Skeletal muscle cell (primary cell): ENCODE measurements at regions not wholly inside any gene's neighbourhood (a gene's known extent, or its start where the extent isn't known, plus 50 kb on each side); places are given as distances from the start of the nearest gene placed in this dataset.

ENCODE experiments used
- DNase-seq: peaks from one replicate; pipeline ENCODE4 v3.0.0-alpha.2; 2010; ENCODE audit warnings: low read depth
- H3K4me3 ChIP-seq: 2 replicates; pipeline ENCODE4 v1.5.1; 2011; ENCODE audit warnings: low read depth, mild to moderate bottlenecking, control low read depth, low read length, moderate library complexity

DNA sequence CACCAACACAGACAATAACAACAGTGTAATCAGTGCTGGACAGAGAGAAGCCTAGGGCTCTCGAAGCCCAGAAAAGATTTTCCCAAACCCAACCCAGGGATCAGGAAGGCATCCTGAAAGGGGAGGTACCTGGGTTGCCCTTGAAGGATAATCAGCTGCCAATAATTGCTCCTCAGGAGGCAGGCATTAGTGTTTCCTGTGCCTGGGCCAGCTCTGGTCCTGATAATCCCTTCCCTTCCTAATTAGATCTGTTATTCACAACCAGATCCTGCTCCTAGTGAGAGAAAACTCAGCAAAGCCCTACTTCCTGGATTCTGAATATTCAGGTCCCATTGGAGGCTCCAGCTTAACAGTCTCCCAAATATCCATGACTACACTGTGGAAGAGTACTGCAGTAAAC is 117.4 kb downstream of the DMRTA2 start:
- no peak overlapping the region for H3K4me3 ChIP-seq
- no peak for DNase-seq

DNA sequence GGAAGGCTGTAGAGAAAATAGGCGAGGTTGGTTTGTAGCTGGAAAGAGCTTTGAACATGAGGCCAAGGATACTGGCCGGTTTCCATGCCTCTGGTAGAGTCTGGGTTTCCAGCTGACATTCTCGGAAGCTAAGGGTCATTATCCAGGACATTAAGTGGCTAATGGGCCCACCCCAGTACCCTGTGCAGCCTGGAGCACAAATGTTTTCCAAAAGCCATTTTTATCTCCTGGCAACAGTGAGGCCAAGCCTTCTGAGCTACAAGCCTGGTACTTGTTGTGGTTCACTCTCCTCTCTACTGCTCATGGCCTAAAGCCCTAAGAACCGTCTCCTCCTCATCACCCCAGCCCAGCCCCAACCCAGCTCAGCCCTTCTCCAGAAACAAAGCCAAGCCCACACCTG is 122.9 kb downstream of the DMRTA2 start:
- H3K4me3 ChIP-seq = no peak overlapping the region
- DNase-seq = no peak

DNA sequence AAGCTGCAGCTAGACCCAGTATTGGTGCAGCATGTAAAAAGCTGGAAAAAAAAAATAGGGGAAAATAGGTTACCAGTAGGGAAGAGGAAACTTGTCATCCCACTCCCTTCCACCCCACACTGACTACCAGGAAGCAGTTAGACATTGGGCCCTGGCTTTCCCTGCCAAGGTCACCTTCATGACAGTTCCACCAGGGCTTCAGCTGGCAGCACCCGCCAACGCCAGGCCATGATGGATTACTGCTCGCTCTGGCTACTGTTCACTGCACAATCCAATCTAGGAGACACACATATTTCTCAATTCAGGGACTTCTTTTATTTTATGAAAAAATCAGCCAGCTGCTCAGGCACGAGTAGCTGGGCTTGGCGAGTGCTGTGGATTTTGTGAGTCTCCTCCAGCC is 127.7 kb downstream of the DMRTA2 start:
- DNase-seq = no peak
- H3K4me3 ChIP-seq = no peak overlapping the region

DNA sequence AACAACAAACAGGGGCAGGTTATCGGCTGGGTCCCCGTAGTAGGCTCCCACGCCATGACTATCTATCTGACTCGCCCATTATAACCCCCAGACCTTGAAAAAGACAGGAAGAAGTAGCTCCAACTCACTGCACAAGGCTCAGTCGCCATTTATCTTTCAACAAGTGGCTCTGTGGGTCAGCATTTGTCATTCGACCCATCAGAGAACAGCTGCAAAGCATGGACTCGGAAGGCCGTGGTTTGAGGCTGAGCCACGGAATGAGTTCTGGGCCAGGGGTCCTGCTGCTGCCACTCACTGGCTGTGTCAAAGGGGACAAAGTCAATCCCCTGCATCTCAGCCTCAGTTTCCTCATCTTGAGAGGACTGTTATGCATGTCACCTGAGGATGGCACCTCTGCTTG is 131.0 kb downstream of the DMRTA2 start:
- H3K4me3 ChIP-seq = no peak overlapping the region
- DNase-seq = no peak

DNA sequence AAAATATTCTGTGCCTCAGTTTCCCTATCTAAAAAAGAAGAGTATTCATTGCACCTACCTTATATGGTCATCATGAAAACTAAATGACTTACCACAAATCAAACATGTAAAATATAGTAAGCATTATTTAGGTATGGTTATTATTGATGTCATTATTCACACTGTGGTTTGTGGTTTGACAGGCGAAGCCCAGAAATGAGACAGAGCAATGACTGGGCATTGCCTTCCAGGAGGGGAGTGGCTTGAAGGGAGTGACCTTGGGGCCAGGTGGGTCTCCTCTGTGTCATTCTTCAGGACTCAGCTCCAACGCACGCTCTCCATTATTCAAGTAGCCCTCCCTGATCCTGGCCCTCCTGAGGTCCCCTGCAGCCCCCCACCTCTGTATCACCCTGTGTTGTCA is 133.7 kb downstream of the DMRTA2 start:
- DNase-seq = no peak
- no peak overlapping the region for H3K4me3 ChIP-seq

DNA sequence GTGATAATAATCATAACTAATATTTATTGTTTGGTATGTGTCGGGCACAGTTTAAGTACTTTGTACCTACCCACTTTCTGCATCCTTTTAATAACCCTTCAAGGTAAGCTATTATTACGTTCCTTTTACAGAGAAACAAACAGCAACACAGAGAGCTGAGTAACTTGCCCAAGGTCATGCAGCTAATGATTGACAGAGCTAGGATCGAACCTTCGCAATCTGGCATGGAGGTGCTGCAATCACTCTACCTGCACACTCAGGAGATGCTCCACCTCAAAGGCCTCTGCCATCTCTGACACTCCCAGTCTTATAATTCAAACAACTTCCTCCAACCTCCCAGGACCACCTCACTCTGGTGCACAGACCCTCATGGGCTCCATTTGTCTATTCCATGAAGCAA is 137.2 kb downstream of the DMRTA2 start:
- no peak for DNase-seq
- no peak overlapping the region for H3K4me3 ChIP-seq

DNA sequence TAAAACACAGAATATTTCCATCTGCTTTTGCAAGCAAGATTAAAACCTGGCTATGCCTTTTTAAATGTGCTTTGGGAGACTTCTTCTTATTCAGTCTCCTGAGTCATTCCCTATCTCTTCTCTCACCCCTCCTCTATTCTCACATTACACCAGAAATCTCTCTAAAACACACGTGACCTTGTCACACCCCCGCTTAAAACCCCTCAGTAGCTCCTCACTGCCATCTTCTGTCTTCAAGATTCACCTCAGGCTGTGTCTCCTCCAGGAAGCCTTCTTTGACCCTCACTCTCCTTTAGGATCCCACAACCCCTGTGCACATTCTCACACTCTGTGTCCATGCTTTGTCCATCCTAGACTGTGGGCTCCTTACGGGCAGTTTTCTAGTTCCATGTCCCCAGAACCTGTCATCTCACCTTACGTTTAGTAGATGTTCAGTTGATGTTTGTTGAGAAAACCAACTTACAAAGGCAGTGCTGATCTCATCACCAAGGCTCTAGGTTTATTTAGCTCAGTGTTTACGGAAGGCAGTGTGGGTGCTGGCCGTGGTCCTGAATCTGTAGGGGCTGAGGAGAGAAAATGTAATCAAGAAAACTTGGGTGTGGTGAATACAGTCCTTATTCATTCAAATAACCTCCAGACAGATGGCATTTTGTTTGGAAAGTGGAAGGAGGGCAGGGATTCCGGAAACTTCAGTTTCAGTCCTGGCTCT is 143.5 kb downstream of the DMRTA2 start:
- no peak overlapping the region for H3K4me3 ChIP-seq
- DNase-seq = no peak

DNA sequence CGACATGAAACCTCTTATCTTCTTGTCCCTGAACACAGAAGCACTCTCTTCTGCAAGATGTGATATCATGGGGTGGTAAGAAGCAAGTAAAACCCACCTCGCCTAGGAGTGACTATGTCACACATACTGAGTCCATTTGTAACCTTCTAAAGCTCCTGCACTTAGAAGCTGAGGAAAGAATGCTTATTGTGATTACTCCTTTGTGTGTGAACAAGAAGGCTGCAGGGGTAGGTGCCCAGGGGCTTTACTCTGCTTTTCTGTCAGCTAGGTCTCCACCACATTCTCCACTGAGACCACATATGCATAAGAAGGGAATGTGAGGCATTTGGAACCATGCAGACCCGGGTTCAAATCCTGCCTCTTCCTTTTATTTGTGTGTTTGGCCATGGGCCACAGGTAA is 144.3 kb downstream of the DMRTA2 start:
- no peak overlapping the region for H3K4me3 ChIP-seq
- no peak for DNase-seq

DNA sequence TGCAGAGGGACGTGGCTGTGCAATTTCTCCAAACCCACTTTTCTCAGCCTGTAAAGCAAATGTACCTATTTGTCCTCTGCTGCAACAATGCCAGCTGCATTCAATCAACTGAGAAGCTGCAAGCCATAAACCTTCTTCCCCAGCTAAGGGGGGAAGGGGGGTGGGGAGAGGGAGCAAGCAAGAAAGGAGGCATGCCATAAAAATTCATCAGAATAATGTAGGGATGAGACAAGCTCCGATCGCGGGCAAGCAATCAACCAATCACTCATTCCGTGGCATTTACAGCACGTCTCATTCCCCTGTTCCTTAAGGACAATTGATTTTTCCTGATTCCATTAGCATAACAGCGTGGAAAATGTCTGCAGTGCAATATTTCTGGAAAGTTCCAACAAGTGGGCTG is 144.8 kb downstream of the DMRTA2 start:
- H3K4me3 ChIP-seq = no peak overlapping the region
- DNase-seq = no peak

DNA sequence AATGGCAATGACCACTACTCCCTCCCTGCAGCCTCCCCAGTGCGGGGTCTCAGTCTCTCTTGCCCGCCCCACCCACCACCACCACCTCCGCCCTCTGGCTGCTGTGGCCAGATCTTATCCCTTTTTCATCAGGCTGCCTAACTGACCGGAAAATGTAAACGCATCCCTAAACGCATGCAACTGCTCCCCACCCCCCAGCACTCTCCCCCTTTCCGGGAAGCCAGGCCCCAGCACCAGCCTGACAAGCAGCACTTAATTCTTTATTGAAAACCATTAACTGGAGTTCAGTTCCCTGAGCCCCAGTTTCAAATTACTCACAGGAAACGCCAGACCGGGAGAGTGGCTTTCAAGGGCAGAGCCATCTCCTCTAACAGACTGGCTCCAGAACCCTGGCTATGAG is 147.7 kb downstream of the DMRTA2 start:
- no peak for DNase-seq
- H3K4me3 ChIP-seq = no peak overlapping the region

DNA sequence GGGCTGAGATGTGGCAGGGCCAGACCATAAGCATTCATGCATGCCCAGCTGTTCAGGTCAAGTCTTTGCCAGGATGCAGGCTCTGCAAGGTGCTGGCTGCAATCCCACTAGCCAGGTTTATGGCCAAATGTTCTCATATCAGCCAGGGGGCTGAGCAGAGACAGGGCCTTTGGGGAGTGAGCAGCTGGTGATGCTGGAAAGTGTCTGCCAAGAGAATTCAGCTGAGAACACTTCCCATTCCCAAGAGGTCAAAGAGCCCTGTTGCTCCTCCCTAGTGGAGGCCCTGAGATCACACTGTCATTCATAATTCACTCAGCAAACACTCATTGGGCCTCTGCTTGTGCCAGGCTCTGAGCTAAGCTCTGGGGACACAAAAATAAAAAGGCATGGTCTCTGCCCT is 150.3 kb downstream of the DMRTA2 start:
- no peak overlapping the region for H3K4me3 ChIP-seq
- DNase-seq = no peak

DNA sequence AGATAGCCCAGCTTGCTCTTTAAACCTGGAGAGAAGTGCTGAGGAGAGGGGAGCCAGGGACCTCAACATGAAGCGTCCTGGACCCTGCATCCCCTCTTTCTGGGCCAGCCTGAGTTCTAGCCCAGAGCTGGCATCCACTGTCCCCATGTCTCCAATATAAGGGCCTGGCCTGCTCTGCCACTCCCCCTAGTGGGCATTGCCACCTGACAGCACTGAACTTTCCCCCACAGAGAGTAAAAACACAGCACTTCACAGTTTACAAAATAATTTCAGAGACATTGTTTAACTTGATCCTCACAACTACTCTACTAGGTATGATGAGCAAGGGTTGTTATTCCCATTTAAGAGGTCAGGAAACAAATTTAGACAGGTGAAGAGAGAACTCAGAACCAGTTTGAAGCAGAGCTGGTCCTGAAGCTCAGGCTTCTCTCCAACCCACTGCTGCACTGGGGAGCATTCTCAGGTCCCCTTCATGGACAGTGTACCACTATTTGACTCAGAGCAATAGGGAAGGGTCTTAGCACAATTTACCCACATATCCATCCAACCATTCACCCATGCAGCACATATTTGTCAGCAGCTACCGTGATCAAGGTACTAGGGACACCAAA is 151.2 kb downstream of the DMRTA2 start:
- no peak overlapping the region for H3K4me3 ChIP-seq
- no peak for DNase-seq

DNA sequence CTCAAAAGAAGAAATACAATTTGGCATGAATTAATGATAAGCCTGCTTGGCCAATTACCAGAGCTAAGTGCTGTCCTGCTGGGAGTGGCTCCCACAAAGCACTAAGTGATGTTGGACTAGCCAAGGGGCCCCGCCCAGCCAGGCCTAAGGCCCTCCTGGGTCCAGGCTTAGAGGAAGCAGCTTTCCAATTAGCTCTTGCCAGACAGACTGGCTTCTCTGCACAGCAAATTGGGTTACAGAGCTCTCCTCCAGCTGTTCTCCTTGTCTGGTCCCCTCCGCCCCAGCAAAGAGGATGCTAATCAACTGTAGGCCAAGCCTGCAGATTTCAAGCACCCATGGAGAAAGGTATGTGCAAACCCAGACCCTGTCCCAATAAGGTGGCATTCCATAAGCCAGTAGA is 151.9 kb downstream of the DMRTA2 start:
- no peak for DNase-seq
- no peak overlapping the region for H3K4me3 ChIP-seq

DNA sequence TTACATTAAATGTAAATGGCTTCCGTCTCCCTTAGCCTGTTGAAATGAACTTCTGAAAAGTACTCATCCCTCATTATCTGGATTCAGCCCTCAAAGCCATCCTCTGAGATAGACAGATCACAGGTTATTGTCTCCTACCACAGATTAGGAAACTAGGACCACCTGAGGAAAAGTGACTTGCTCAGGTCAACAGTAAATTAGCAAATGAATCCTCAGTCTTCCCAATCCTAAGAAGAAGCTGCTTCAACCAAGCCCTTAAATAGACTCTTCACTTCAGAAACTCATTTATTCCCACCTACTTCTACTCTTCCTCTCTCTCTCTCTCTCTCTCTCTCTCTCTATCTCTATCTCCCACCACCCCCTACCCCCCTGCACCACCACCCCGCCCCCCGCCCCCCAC is 152.3 kb downstream of the DMRTA2 start:
- DNase-seq = no peak
- no peak overlapping the region for H3K4me3 ChIP-seq

DNA sequence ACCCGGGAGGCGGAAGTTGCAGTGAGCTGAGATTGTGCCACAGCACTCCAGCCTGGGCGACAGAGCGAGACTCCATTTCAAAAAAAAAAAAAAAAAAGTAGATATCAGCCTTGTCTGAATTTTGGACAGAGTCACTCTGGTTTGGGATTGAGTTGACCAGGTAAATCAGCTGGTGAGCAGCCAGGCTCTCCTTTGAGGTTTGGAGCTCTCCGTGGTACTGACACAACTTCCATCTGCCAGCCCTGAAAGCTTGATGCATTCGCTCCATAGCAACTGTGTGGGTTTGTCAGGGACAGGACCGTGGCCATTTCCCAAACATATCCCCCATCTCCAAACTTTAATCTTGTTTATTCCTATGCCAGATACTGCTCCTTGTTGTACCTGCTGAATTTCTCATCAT is 155.2 kb downstream of the DMRTA2 start:
- DNase-seq = no peak
- no peak overlapping the region for H3K4me3 ChIP-seq

DNA sequence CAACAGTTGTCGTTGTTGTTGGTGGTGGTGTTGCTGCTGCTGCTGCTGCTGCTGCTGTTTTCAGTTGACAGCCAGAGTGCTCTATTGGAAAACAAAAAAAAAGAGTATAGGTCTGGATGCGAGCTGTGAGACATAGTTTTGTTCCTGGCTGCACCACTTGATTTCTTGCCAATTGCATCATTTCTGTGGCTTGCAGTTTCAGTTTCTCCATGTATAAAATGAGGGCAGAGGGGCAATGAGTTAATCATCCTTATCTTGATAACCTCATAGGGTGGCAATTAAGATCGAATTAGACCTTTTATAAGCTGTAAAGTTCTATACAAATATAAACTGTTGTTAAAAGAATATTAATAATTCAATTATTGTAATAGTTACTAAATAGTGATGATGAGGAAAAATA is 156.7 kb downstream of the DMRTA2 start:
- peak; percentile 18 for DNase-seq
- no peak overlapping the region for H3K4me3 ChIP-seq

DNA sequence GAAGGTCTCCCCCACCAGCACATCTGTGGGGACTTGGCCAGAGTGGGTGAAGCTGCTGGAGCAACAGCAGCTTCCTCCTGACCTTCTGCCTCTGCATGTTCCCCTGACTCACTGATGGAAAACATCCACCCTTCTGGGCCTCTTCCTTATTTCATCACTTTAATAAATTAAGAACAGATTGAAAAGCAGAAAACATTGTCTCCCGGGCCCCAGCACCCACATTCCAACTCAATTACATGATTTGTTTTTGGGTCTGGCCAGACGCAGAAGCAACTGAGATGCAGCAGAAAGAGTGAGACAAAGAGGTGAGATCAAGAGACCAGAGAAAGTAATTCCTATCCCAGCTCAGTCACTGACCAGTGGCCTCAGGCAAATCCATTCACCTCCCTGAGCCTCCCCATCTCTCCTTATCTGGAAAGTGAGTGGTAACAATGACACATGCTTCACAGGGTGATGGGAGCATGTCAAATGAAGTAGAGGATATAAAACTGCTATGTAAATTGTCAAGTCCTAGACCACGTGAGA is 157.1 kb downstream of the ELAVL4 start:
- H3K4me3 ChIP-seq = no peak overlapping the region

DNA sequence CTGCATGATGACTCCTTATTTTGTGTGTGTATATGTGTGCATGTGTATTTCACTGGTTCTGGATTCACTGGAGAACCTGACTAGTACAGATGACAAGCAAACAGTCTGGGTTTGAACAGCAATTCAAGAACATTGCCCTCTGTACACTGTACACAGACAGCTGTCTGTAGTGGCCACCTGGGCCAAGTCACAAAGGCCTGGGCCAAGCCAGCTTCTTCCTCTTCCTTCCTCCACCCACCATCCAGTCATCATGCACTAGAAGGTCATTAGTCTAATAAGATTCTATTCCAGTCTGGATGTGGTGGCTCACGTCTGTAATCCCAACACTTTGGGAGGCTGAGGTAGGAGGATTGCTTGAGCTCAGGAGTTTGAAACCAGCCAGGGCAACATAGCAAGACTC is 155.9 kb downstream of the ELAVL4 start:
- DNase-seq = no peak

More for the DNA sequence above, 157.1 kb downstream of the ELAVL4 start:
- peak; percentile 31 for DNase-seq

DNA sequence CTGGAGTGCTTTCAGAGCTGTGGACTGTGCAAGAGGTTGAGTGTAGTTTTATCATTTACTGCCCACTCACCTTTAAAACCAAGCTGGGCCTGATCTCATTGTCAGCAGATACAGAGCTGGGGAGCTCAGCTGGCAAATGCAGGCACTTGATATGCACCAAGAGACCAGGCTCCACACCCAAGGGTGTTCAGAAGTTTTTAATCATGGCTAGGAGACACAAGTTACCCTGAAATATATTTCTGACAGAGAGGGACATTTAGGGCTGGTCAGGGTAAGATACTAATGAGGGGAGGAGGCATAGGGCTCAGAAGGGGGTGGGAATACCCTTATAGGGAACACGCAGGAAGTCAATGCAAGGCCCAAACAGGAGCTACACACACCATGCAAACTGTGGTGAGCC is 153.7 kb downstream of the ELAVL4 start:
- no peak for DNase-seq
- no peak overlapping the region for H3K4me3 ChIP-seq

More for the DNA sequence above, 155.9 kb downstream of the ELAVL4 start:
- H3K4me3 ChIP-seq = no peak overlapping the region

DNA sequence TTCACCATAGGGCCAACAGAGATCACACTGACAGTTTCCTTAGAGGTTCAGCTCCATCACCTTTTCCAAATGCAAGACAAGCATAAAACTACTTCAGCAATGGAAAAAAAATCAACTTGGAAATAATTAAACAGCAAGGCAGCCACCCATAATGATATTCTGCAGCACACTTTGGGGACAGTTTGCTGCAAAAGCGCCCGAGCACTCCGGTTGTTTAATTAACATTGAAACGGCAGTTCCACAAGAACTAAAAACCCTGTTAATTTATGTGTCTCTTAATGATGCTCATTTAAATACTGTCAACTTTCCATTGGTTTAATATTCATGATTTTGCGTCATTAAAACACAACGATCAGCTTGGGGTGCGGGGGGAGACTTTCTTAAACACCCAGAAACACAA is 153.2 kb downstream of the ELAVL4 start:
- DNase-seq = no peak
- H3K4me3 ChIP-seq = no peak overlapping the region

DNA sequence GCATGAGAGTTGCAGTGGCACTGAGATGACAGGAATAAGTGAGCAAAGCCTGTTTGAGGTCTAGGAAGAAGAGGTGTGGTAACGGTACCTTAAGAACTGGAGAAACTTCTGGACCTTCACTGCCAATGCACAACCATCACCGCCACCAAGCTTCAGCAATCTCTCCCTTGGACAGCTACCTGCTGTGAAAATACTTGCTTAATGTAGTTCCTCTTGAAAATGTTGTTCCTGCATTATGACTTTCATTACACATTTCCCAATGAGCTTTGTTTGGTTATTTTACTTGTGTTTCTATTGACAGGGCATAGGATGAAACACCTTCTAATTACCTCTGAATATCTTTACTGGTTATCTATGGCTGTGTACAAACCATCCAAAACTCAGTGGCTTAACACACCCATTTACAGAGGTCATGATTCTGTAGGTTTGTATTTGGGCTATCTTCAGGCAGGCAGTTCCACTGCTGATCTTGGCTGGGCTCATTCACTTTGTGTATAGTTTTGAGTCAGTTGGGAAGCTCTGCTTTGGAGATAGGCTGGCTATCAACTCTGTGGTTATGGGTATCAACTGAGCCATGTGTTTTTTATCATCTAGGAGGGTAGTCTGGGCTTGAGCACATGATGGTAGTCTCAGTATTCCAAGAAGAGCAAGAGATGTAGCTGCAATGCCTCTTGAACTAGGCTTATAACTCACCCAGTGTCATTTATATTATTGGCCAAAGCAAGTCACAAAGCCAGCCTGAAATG is 149.4 kb downstream of the ELAVL4 start:
- DNase-seq = no peak
- H3K4me3 ChIP-seq = no peak overlapping the region
